Stimulated activated CD8-positive, alpha-beta memory T cell treated with anti-CD3 and anti-CD28 coated beads, Interleukin-15, amount 100 ng/mL, for 4 hours (primary cell): ENCODE measurements at regions not wholly inside any gene's neighbourhood (a gene's known extent, or its start where the extent isn't known, plus 50 kb on each side); places are given as distances from the start of the nearest gene placed in this dataset.
"Not testable (repeated sequence)": the region's sequence is repeated elsewhere in the genome, so short reads cannot be mapped to it uniquely, and the experiment has no call there.

Experiments
- DNase-seq, 2 donors: peaks; one replicate each; pipeline ENCODE4 v3.0.0-alpha.2; 2020; ENCODE audit warnings: low read depth in 2 of 2

- DNase-seq: no peak
Measured at GRCh38 chr10:21141946-21142492, 244.9 kb upstream of the NEBL start.

- no peak for DNase-seq
Measured at GRCh38 chr10:21138769-21139340, 241.7 kb upstream of the NEBL start.

- DNase-seq: no peak
Measured at GRCh38 chr10:21135023-21135931, 238.2 kb upstream of the NEBL start.

- no peak for DNase-seq
Measured at GRCh38 chr10:21134645-21135022, 237.5 kb upstream of the NEBL start.

GRCh38 chr10:21130683-21131442, 233.8 kb upstream of the NEBL start:
- no peak for DNase-seq

- DNase-seq: no peak
Measured at GRCh38 chr10:21130108-21130507, 233.0 kb upstream of the NEBL start.

- DNase-seq: no peak
Measured at GRCh38 chr10:21125471-21126228, 228.5 kb upstream of the NEBL start.

- DNase-seq: no peak
Measured at GRCh38 chr10:21122907-21123306, 225.8 kb upstream of the NEBL start.

- DNase-seq: not testable (repeated sequence)
Measured at GRCh38 chr10:21121822-21122221, 224.7 kb upstream of the NEBL start.

GRCh38 chr10:21114683-21115082, 217.6 kb upstream of the NEBL start:
- DNase-seq: no peak

- no peak for DNase-seq
Measured at GRCh38 chr10:21110358-21110757, 213.2 kb upstream of the NEBL start.

GRCh38 chr10:21106931-21107330, 209.8 kb upstream of the NEBL start:
- not testable (repeated sequence) for DNase-seq

- not testable (repeated sequence) for DNase-seq
Measured at GRCh38 chr10:21105331-21105730, 208.2 kb upstream of the NEBL start.

GRCh38 chr10:21100871-21101514, 203.9 kb upstream of the NEBL start:
- DNase-seq: no peak

GRCh38 chr10:21100190-21100589, 203.1 kb upstream of the NEBL start:
- DNase-seq: no peak

- no peak for DNase-seq
Measured at GRCh38 chr10:21099291-21100062, 202.4 kb upstream of the NEBL start.

- no peak for DNase-seq
Measured at GRCh38 chr10:21097926-21098355, 200.8 kb upstream of the NEBL start.

- no peak for DNase-seq
Measured at GRCh38 chr10:21095494-21096055, 198.5 kb upstream of the NEBL start.

GRCh38 chr10:21095073-21095472, 198.0 kb upstream of the NEBL start:
- no peak for DNase-seq
